Prostate gland (tissue), 2 donors: ENCODE measurements at regions not wholly inside any gene's neighbourhood (a gene's known extent, or its start where the extent isn't known, plus 50 kb on each side); places are given as distances from the start of the nearest gene placed in this dataset.

ENCODE experiments used
- CTCF ChIP-seq, 4 experiments: fragments of 200-600 bp in 2 of 4; fragments of 450-650 bp in 2 of 4; sonication (generic) in 2 of 4; IDR thresholded peaks; 1 replicate in 3 of 4; 2 replicates in 1 of 4; pipeline ENCODE4 v1.5.1; 2016 to 2019; ENCODE audit warnings: antibody characterized with exemption in 4 of 4, mild to moderate bottlenecking in 2 of 4, moderate library complexity in 2 of 4
- POLR2A ChIP-seq: fragments of 450-650 bp; IDR thresholded peaks from one replicate; pipeline ENCODE4 v1.6.1; 2016; ENCODE audit warnings: antibody characterized with exemption, mild to moderate bottlenecking
- POLR2AphosphoS5 ChIP-seq: sonication (generic); formaldehyde crosslinking; IDR thresholded peaks from one replicate; pipeline ENCODE4 v1.6.1; 2017; ENCODE audit warnings: antibody characterized with exemption

GRCh38 chr5:135240781-135241360 is 158.2 kb downstream of the MACROH2A1 start:
- TF ChIP-seq CTCF (IDR thresholded peaks at IDR 0.05) (no peak), POLR2A (no peak), POLR2AphosphoS5 (no peak)
